Endodermal cell (in vitro differentiated cells): ENCODE measurements at regions not wholly inside any gene's neighbourhood (a gene's known extent, or its start where the extent isn't known, plus 50 kb on each side); places are given as distances from the start of the nearest gene placed in this dataset.

Experiments used
- DNase-seq: peaks from one replicate; pipeline ENCODE4 v3.0.0-alpha.2; 2017
- H3K27ac ChIP-seq: 2 replicates; pipeline ENCODE4 v1.5.1; 2013; ENCODE audit warnings: mild to moderate bottlenecking, low read depth, low read length, moderate library complexity
- H3K27me3 ChIP-seq: 2 replicates; pipeline ENCODE4 v1.6.1; 2013; ENCODE audit warnings: mild to moderate bottlenecking, low read length, moderate library complexity; ENCODE audit not compliant: insufficient read depth, control insufficient read depth, poor library complexity, severe bottlenecking
- H3K36me3 ChIP-seq: 2 replicates; pipeline ENCODE4 v1.7.0; 2013; ENCODE audit warnings: mild to moderate bottlenecking, low read length, moderate library complexity; ENCODE audit not compliant: control insufficient read depth, insufficient read depth
- H3K4me1 ChIP-seq: one replicate; pipeline ENCODE4 v1.7.0; 2013; ENCODE audit warnings: low read length; ENCODE audit not compliant: control insufficient read depth, insufficient read depth
- H3K4me3 ChIP-seq: 2 replicates; pipeline ENCODE4 v1.5.1; 2013; ENCODE audit warnings: mild to moderate bottlenecking, low read length, moderate library complexity
- H3K9ac ChIP-seq: 2 replicates; pipeline ENCODE4 v1.6.1; 2013; ENCODE audit warnings: mild to moderate bottlenecking, low read length, moderate library complexity; ENCODE audit not compliant: poor library complexity, severe bottlenecking; ENCODE audit errors: extremely low read depth
- H3K9me3 ChIP-seq: 2 replicates; pipeline ENCODE4 v1.6.1; 2013; ENCODE audit warnings: mild to moderate bottlenecking, low read length, moderate library complexity; ENCODE audit not compliant: control insufficient read depth
- H3K27ac Mint-ChIP-seq: 2 replicates; pipeline ENCODE4 v1.8.0; 2020; ENCODE audit warnings: mixed read lengths
- H3K27me3 Mint-ChIP-seq: 2 replicates; pipeline ENCODE4 v1.8.0; 2021; ENCODE audit warnings: mild to moderate bottlenecking, mixed read lengths; ENCODE audit not compliant: insufficient read depth
- H3K36me3 Mint-ChIP-seq: 2 replicates; pipeline ENCODE4 v1.8.0; 2020; ENCODE audit warnings: low read depth, mixed read lengths
- H3K4me1 Mint-ChIP-seq: 2 replicates; pipeline ENCODE4 v1.8.0; 2020; ENCODE audit warnings: mixed read lengths
- H3K4me3 Mint-ChIP-seq: 2 replicates; pipeline ENCODE4 v1.8.0; 2020; ENCODE audit warnings: mild to moderate bottlenecking, moderate library complexity, mixed read lengths
- H3K9me3 Mint-ChIP-seq: 2 replicates; pipeline ENCODE4 v1.8.0; 2020; ENCODE audit warnings: mild to moderate bottlenecking, mixed read lengths
- CTCF ChIP-seq: fragments of 200-600 bp; sonication (generic); conservative IDR thresholded peaks from 2 replicates; pipeline ENCODE4 v1.5.0; 2021; ENCODE audit warnings: antibody characterized with exemption, mild to moderate bottlenecking
- WGBS, 2 experiments: methylation state at CpG; one replicate each; pipeline versions ENCODE4 v1.1.5 to v1.1.7; 2013; ENCODE audit warnings: missing lambda C conversion rate in 2 of 2, mixed read lengths in 1 of 2; ENCODE audit not compliant: insufficient coverage in 1 of 2, insufficient read length in 1 of 2; 5-methylcytosine and 5-hydroxymethylcytosine counted together

- H3K9ac ChIP-seq: no peak overlapping the region
- Mint-ChIP-seq H3K9me3 (no peaks in the 10 kb centered on the region), H3K4me3 (no peak overlapping the region), H3K27ac (peak overlapping the region; percentile 50), H3K27me3 (no peaks in the 10 kb centered on the region), H3K36me3 (no peaks in the 10 kb centered on the region), H3K4me1 (peaks cover 4% of the 10 kb centered on the region)
- H3K36me3 ChIP-seq: no peaks in the 10 kb centered on the region
- 61 to 70% methylated on average over 3 to 5 of the region's 5 CpGs for WGBS, 2 experiments
- TF ChIP-seq CTCF: no peak
- no peak overlapping the region for H3K27ac ChIP-seq
- no peak overlapping the region for H3K4me3 ChIP-seq
- no peaks in the 10 kb centered on the region for H3K27me3 ChIP-seq
- H3K9me3 ChIP-seq: no peaks in the 10 kb centered on the region
- peak; percentile 73 for DNase-seq
- H3K4me1 ChIP-seq: no peaks in the 10 kb centered on the region
Observed at GRCh38 chr7:13067036-13067435, 379.6 kb downstream of the ARL4A start.

- no peak for TF ChIP-seq CTCF
- H3K9ac ChIP-seq: no peak overlapping the region
- no peak overlapping the region for H3K4me3 Mint-ChIP-seq
- no peaks in the 10 kb centered on the region for H3K27me3 ChIP-seq
- H3K27ac ChIP-seq: no peak overlapping the region
- H3K36me3 ChIP-seq: no peaks in the 10 kb centered on the region
- H3K27me3 Mint-ChIP-seq: no peaks in the 10 kb centered on the region
- no peak overlapping the region for H3K4me3 ChIP-seq
- DNase-seq: no peak
- no peaks in the 10 kb centered on the region for H3K4me1 ChIP-seq
- no peak overlapping the region for H3K27ac Mint-ChIP-seq
- WGBS, 2 experiments: 98 to 100% methylated on average over 2 of the region's 2 CpGs
- H3K9me3 ChIP-seq: no peaks in the 10 kb centered on the region
- peaks cover 4% of the 10 kb centered on the region for H3K4me1 Mint-ChIP-seq
- no peaks in the 10 kb centered on the region for H3K36me3 Mint-ChIP-seq
- no peaks in the 10 kb centered on the region for H3K9me3 Mint-ChIP-seq
Observed at GRCh38 chr7:13068032-13068431, 380.6 kb downstream of the ARL4A start.

- no peak overlapping the region for H3K27ac ChIP-seq
- no peak overlapping the region for H3K9ac ChIP-seq
- H3K4me3 Mint-ChIP-seq: no peak overlapping the region
- no peak for DNase-seq
- no peaks in the 10 kb centered on the region for H3K36me3 ChIP-seq
- H3K4me1 Mint-ChIP-seq: peaks cover 4% of the 10 kb centered on the region
- no peaks in the 10 kb centered on the region for H3K9me3 Mint-ChIP-seq
- no peaks in the 10 kb centered on the region for H3K27me3 ChIP-seq
- 100% methylated on average over 1 of the region's 1 CpG for WGBS, 2 experiments
- H3K27ac Mint-ChIP-seq: no peak overlapping the region
- no peaks in the 10 kb centered on the region for H3K27me3 Mint-ChIP-seq
- no peaks in the 10 kb centered on the region for H3K4me1 ChIP-seq
- no peak for TF ChIP-seq CTCF
- H3K36me3 Mint-ChIP-seq: no peaks in the 10 kb centered on the region
- no peaks in the 10 kb centered on the region for H3K9me3 ChIP-seq
- no peak overlapping the region for H3K4me3 ChIP-seq
Observed at GRCh38 chr7:13069841-13070240, 382.4 kb downstream of the ARL4A start.
